ENCODE measurements at regions not wholly inside any gene's neighbourhood (a gene's known extent, or its start where the extent isn't known, plus 50 kb on each side); places are given as distances from the start of the nearest gene placed in this dataset.

DNA sequence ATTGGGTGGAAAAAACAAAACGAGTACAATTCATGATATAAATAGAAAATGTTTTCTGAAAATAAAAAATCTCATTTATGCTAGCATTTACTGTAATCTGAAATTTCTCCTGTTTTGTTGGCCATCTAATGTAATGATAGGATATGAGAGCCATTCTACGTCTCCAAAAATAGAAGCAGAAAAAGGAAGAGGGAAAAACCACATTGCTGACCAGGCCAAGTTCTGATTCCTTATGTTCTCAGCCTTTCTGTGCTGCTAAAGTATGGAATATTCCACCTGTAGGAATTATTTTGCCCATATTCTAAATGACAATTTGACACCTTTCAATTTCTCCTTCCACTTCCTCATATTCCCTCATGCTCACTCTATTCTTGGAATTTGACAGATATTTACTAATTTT is 110.2 kb downstream of the TBXT start:
- TF ChIP-seq, protein P1, sequence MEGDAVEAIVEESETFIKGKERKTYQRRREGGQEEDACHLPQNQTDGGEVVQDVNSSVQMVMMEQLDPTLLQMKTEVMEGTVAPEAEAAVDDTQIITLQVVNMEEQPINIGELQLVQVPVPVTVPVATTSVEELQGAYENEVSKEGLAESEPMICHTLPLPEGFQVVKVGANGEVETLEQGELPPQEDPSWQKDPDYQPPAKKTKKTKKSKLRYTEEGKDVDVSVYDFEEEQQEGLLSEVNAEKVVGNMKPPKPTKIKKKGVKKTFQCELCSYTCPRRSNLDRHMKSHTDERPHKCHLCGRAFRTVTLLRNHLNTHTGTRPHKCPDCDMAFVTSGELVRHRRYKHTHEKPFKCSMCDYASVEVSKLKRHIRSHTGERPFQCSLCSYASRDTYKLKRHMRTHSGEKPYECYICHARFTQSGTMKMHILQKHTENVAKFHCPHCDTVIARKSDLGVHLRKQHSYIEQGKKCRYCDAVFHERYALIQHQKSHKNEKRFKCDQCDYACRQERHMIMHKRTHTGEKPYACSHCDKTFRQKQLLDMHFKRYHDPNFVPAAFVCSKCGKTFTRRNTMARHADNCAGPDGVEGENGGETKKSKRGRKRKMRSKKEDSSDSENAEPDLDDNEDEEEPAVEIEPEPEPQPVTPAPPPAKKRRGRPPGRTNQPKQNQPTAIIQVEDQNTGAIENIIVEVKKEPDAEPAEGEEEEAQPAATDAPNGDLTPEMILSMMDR (IDR thresholded peaks at IDR 0.05; ENCODE audit: insufficient read depth, low read depth, low read length): no peak
- TF ChIP-seq EZH2 (IDR thresholded peaks at IDR 0.05; ENCODE audit: insufficient read depth, low read length): no peak
